ENCODE measurements at regions not wholly inside any gene's neighbourhood (a gene's known extent, or its start where the extent isn't known, plus 50 kb on each side); places are given as distances from the start of the nearest gene placed in this dataset.

DNA sequence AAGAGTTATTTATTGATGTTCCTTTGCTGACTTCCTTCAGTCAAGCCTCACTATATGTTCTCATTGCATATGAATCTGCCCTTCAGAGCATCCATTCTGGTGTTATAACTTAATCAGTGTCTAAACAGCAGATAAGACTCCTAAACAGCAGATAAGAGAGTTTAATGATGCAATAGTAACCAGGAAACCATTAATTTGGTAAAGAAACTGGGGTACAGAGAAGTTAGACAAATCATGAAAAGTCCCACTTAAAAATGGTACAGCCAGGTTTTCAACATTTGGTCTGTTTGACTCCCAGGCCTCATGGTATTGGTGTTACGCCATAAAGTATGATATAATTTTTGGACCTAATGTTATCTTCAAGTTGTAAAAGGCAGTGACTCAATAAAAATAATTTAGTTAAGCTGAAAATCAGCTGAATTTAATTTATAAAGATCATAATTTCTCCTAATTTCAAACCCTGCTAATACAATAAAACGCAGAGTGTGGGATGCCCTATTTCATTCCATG, 127.4 kb upstream of the DST start:
- DNase-seq (ENCODE audit: low read depth in 1 of 2, low spot score in 1 of 2) (no peak), FAIRE-seq (no peak), ATAC-seq (no peak)
- Histone ChIP-seq H3K9me3 (no peaks in the 10 kb centered on the region), H3K4me1 (peaks cover 63% of the 10 kb centered on the region), H3K4me2 (no peak overlapping the region), H3K27ac (no peak overlapping the region; a peak in 1 of 6 replicates), H3K4me3 (no peak overlapping the region)
- WGBS (ENCODE audit: missing lambda C conversion rate), result 92% methylated on average over 2 of the region's 2 CpGs
- CTCF ChIA-PET, result interaction anchor here (0.9 to 2.0 kb wide), 3 partner anchors 12 to 127 kb away, joined by 3 to 8 read pairs (median 6); partner anchors contain the start of gene DST
- TF ChIP-seq EP300 (IDR thresholded peaks at IDR 0.05) (no peak), RNF2 (IDR thresholded peaks at IDR 0.05; ENCODE audit: borderline replicate concordance, low read depth) (no peak), NPAS2 (CRISPR knock-in tag; IDR thresholded peaks at IDR 0.05; ENCODE audit: borderline replicate concordance) (no peak), MAFK (IDR thresholded peaks at IDR 0.05; ENCODE audit: partially characterized antibody) (no peak), NFE2L2 (conservative IDR thresholded peaks at IDR 0.05; ENCODE audit: low read length) (no peak), JUNB (IDR thresholded peaks at IDR 0.05) (no peak), HOXB13 (CRISPR knock-in tag; IDR thresholded peaks at IDR 0.05; ENCODE audit: low read depth) (no peak), TP53 (CRISPR knock-in tag; IDR thresholded peaks at IDR 0.05) (no peak), POLR2AphosphoS2 (conservative IDR thresholded peaks at IDR 0.05; ENCODE audit: low read length) (no peak), CBX2 (IDR thresholded peaks at IDR 0.05; ENCODE audit: borderline replicate concordance, low read depth) (no peak), RARB (CRISPR knock-in tag; IDR thresholded peaks at IDR 0.05) (no peak)
- POLR2A ChIA-PET, result no interaction called here

DNA sequence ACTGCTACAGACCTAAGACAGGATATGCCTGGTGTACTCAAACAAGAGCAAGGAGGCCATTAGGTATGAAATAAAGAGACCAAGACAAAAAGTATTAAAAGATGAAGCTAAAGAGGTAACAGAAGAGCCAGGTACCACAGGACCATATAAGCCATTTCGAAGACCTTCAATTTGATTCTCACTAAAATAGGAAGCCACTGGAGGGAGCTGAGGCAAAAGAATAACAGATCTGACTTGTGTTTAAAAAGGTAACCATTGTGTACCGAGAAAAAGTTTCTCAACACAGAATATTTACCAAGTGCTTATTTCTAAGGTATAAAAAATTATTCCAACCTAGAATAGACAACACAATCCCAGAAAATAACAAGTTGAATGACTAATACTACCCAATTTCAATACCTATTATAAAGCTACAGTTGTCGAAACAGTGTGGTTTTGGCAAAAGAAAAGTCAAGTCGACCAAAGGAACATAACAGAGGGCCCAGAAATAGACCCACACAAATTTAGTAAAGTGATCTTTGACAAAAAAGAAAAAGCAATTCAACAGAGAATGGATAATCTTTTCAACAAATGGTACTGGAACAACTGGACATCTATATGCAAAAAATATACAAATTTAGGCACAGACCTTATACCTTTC, 125.3 kb upstream of the DST start:
- Histone ChIP-seq H3K9me3 (no peaks in the 10 kb centered on the region), H3K4me1 (peaks cover 72% of the 10 kb centered on the region), H3K4me2 (0 out of 3 replicates have a peak overlapping the region, but pooled peaks have one; percentile 8), H3K4me3 (no peak overlapping the region), H3K27ac (no peak overlapping the region)
- CTCF ChIA-PET, result interaction anchor here (0.8 to 2.6 kb wide), 5 partner anchors 24 to 93 kb away, joined by 3 to 8 read pairs (median 4); no protein-coding TSS in a partner anchor
- ATAC-seq, result no peak
- POLR2A ChIA-PET, result no interaction called here
- TF ChIP-seq RAD21 (conservative IDR thresholded peaks at IDR 0.05 in 1 of 2, IDR thresholded peaks at IDR 0.05 in 1 of 2), result peak in 1 of 2 experiments; percentile 33; a peak in 2 of 5 replicates
- no peak for TF ChIP-seq NFE2L2 (conservative IDR thresholded peaks at IDR 0.05; ENCODE audit: low read length)
- peak; percentile 26; the same call in 1 of the 3 replicates for TF ChIP-seq SMC3 (IDR thresholded peaks at IDR 0.05)
- TF ChIP-seq, protein P1, sequence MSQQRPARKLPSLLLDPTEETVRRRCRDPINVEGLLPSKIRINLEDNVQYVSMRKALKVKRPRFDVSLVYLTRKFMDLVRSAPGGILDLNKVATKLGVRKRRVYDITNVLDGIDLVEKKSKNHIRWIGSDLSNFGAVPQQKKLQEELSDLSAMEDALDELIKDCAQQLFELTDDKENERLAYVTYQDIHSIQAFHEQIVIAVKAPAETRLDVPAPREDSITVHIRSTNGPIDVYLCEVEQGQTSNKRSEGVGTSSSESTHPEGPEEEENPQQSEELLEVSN (IDR thresholded peaks at IDR 0.05; ENCODE audit: borderline replicate concordance, low read depth), result no peak
- peak in 1 of 2 experiments; percentile 21 for DNase-seq (ENCODE audit: low read depth in 1 of 2, low spot score in 1 of 2)
- 62% methylated on average over 4 of the region's 4 CpGs for WGBS (ENCODE audit: missing lambda C conversion rate)
- FAIRE-seq, result no peak

DNA sequence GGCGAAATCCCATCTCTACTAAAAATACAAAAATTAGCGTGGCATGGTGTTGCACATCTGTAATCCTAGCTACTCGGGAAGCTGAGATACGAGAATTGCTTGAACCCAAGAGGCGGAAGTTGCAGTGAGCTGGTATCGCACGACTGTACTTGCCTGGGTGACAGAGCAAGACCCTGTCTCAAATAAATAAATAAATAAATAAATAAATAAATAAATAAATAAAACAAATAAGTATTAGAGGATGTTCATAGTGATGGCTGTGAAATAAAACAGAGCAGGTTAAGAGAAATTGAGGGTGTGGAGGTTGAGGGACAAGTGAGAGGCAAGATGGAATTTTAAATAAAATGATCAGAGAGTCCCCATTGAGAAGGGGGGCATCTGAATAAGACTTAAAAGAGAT, 124.7 kb upstream of the DST start:
- CTCF ChIA-PET, result interaction anchor here (0.8 to 2.6 kb wide), 6 partner anchors 23 to 84 kb away, joined by 3 to 8 read pairs (median 4); no protein-coding TSS in a partner anchor

DNA sequence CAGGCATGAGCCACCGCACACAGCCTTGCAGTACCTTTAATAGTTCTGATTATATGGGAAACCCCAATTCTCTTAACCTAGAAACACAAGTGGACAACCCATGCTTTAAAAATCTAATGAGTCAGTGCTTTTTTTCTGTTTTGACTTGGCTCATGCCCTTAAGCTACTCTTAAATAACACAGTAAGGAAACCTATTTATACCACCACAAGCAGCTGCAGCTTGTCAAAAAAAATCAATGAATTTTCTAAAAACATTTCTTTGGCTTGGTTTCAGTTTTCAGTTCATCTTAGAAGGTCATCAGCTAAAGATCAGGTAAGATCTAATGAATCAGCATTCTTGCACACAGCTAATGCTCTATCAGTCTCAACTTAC, 124.1 kb upstream of the DST start:
- peaks cover 60% of the 10 kb centered on the region for H3K4me1 ChIP-seq
- peak overlapping the region; percentile 8; the same call in 1 of the 3 replicates for H3K4me2 ChIP-seq
- 100% methylated on average over 1 of the region's 1 CpG for WGBS (ENCODE audit: missing lambda C conversion rate)
- POLR2A ChIA-PET, result no interaction called here
- CTCF ChIA-PET, result interaction anchor here (0.6 to 2.6 kb wide), 7 partner anchors 41 to 173 kb away, joined by 3 to 8 read pairs (median 3); no protein-coding TSS in a partner anchor
- no peak for FAIRE-seq
- H3K9me3 ChIP-seq, result no peaks in the 10 kb centered on the region
- DNase-seq (ENCODE audit: low read depth in 1 of 2, low spot score in 1 of 2), result no peak
- H3K4me3 ChIP-seq, result no peak overlapping the region
- ATAC-seq, result no peak
- H3K27ac ChIP-seq, result no peak overlapping the region
- TF ChIP-seq MAFK (IDR thresholded peaks at IDR 0.05; ENCODE audit: partially characterized antibody) (peak; percentile 6), NR3C1 (IDR thresholded peaks at IDR 0.05) (no peak)

More for the DNA sequence above, 124.7 kb upstream of the DST start:
- Histone ChIP-seq H3K4me2 (peak overlapping the region; percentile 8; the same call in 1 of the 3 replicates), H3K27ac (no peak overlapping the region), H3K4me3 (no peak overlapping the region), H3K4me1 (peaks cover 67% of the 10 kb centered on the region), H3K9me3 (no peaks in the 10 kb centered on the region)
- POLR2A ChIA-PET, result no interaction called here
- no peak for ATAC-seq
- WGBS (ENCODE audit: missing lambda C conversion rate), result 97% methylated on average over 7 of the region's 7 CpGs
- TF ChIP-seq ZC3H11A (IDR thresholded peaks at IDR 0.05), result peak; percentile 53
- TF ChIP-seq KDM5A (IDR thresholded peaks at IDR 0.05), result no peak
- no peak for TF ChIP-seq ZSCAN20 (CRISPR knock-in tag; IDR thresholded peaks at IDR 0.05)
- TF ChIP-seq HOXB5 (CRISPR knock-in tag; IDR thresholded peaks at IDR 0.05), result no peak
- no peak for FAIRE-seq
- DNase-seq (ENCODE audit: low read depth in 1 of 2, low spot score in 1 of 2), result no peak
